GM18507 (cell line): ENCODE measurements at regions not wholly inside any gene's neighbourhood (a gene's known extent, or its start where the extent isn't known, plus 50 kb on each side); places are given as distances from the start of the nearest gene placed in this dataset.
"Not testable (repeated sequence)": the region's sequence is repeated elsewhere in the genome, so short reads cannot be mapped to it uniquely, and the experiment has no call there.

ENCODE experiments used
- DNase-seq: peaks from one replicate; pipeline ENCODE4 v3.0.0; 2011; ENCODE audit warnings: low read depth; ENCODE audit not compliant: insufficient read length; ENCODE audit errors: extremely low spot score
- FAIRE-seq: peaks from 2 replicates; lab custom pipeline; 2011; peaks lifted over from hg19 to GRCh38; lab: Jason Lieb, UNC

GRCh38 chr4:24219209-24219608 is 329.4 kb upstream of the PPARGC1A start:
- DNase-seq, result no peak
- FAIRE-seq, result no peak

GRCh38 chr4:24218566-24218965 is 328.7 kb upstream of the PPARGC1A start:
- FAIRE-seq (no peak), DNase-seq (no peak)

- FAIRE-seq (no peak), DNase-seq (no peak)
Observed at GRCh38 chr4:24214796-24215195, 324.9 kb upstream of the PPARGC1A start.

- DNase-seq (no peak), FAIRE-seq (no peak)
Observed at GRCh38 chr4:24213961-24214360, 324.1 kb upstream of the PPARGC1A start.

- no peak for FAIRE-seq
Observed at GRCh38 chr4:24212642-24213041, 322.8 kb upstream of the PPARGC1A start.

GRCh38 chr4:24211856-24212255 is 322.0 kb upstream of the PPARGC1A start:
- DNase-seq, result no peak
- no peak for FAIRE-seq

More at GRCh38 chr4:24212642-24213041, 322.8 kb upstream of the PPARGC1A start:
- DNase-seq, result no peak

GRCh38 chr4:24210332-24210902 is 320.6 kb upstream of the PPARGC1A start:
- DNase-seq, result no peak
- no peak for FAIRE-seq

- FAIRE-seq, result no peak
- DNase-seq, result no peak
Observed at GRCh38 chr4:24209906-24210305, 320.1 kb upstream of the PPARGC1A start.

GRCh38 chr4:24209131-24209530 is 319.3 kb upstream of the PPARGC1A start:
- FAIRE-seq (no peak), DNase-seq (no peak)

- DNase-seq (no peak), FAIRE-seq (no peak)
Observed at GRCh38 chr4:24208691-24209090, 318.8 kb upstream of the PPARGC1A start.

GRCh38 chr4:24204708-24205107 is 314.9 kb upstream of the PPARGC1A start:
- not testable (repeated sequence) for DNase-seq, FAIRE-seq

GRCh38 chr4:24203926-24204325 is 314.1 kb upstream of the PPARGC1A start:
- DNase-seq (no peak), FAIRE-seq (no peak)

- no peak for FAIRE-seq
- DNase-seq, result no peak
Observed at GRCh38 chr4:24202579-24202978, 312.7 kb upstream of the PPARGC1A start.

- DNase-seq (no peak), FAIRE-seq (no peak)
Observed at GRCh38 chr4:24197955-24198354, 308.1 kb upstream of the PPARGC1A start.

- FAIRE-seq, result no peak
- no peak for DNase-seq
Observed at GRCh38 chr4:24196785-24197184, 306.9 kb upstream of the PPARGC1A start.

- DNase-seq, result no peak
- no peak for FAIRE-seq
Observed at GRCh38 chr4:24195991-24196736, 306.3 kb upstream of the PPARGC1A start.

GRCh38 chr4:24192018-24192641 is 302.3 kb upstream of the PPARGC1A start:
- no peak for DNase-seq
- FAIRE-seq, result no peak

- FAIRE-seq, result no peak
- no peak for DNase-seq
Observed at GRCh38 chr4:24190761-24191695, 301.2 kb upstream of the PPARGC1A start.

GRCh38 chr4:24188459-24188858 is 298.6 kb upstream of the PPARGC1A start:
- no peak for FAIRE-seq
- no peak for DNase-seq

GRCh38 chr4:24186466-24186865 is 296.6 kb upstream of the PPARGC1A start:
- FAIRE-seq, result no peak
- DNase-seq, result no peak
